CD4-positive, CD25-positive, alpha-beta regulatory T cell (primary cell): ENCODE measurements at regions not wholly inside any gene's neighbourhood (a gene's known extent, or its start where the extent isn't known, plus 50 kb on each side); places are given as distances from the start of the nearest gene placed in this dataset.

Experiments
- ATAC-seq, 2 donors: fragments of 150-1000 bp; cut with Tn5 transposase; one replicate each; pipeline ENCODE4 v1.10.0; 2021; ENCODE audit warnings: low read depth in 2 of 2, moderate number of reproducible peaks in 2 of 2, moderate library complexity in 1 of 2
- DNase-seq, 3 donors: peaks; one replicate each; pipeline versions ENCODE4 v3.0.0 to v3.0.0-alpha.2; 2012 to 2022; ENCODE audit warnings: mixed read lengths in 1 of 3
- H3K27ac ChIP-seq: one replicate; pipeline ENCODE4 v1.7.0; 2013; ENCODE audit warnings: mild to moderate bottlenecking, low read length; ENCODE audit not compliant: insufficient read depth, poor library complexity, severe bottlenecking
- H3K27me3 ChIP-seq: one replicate; pipeline ENCODE4 v1.7.0; 2013; ENCODE audit warnings: low read length; ENCODE audit not compliant: control insufficient read depth, insufficient read depth
- H3K36me3 ChIP-seq: one replicate; pipeline ENCODE4 v1.7.0; 2013; ENCODE audit warnings: mild to moderate bottlenecking, low read length, moderate library complexity; ENCODE audit not compliant: control insufficient read depth, insufficient read depth
- H3K4me1 ChIP-seq: 2 replicates; pipeline ENCODE4 v1.7.0; 2013; ENCODE audit warnings: mild to moderate bottlenecking, low read length; ENCODE audit not compliant: insufficient read depth, control insufficient read depth, poor library complexity, severe bottlenecking
- H3K4me3 ChIP-seq: one replicate; pipeline ENCODE4 v1.7.0; 2013; ENCODE audit warnings: low read depth, mild to moderate bottlenecking, low read length, moderate library complexity
- H3K9me3 ChIP-seq, 2 experiments: 1 replicate in 1 of 2; 2 replicates in 1 of 2; pipeline ENCODE4 v1.7.0; 2013; ENCODE audit warnings: low read length in 2 of 2, mild to moderate bottlenecking in 1 of 2, moderate library complexity in 1 of 2; ENCODE audit not compliant: control insufficient read depth in 2 of 2
- H3K27ac Mint-ChIP-seq, 3 donors: one replicate each; pipeline ENCODE4 v1.8.0; 2020 to 2022; ENCODE audit warnings: mild to moderate bottlenecking in 3 of 3, mixed read lengths in 3 of 3, moderate library complexity in 2 of 3
- H3K27me3 Mint-ChIP-seq: one replicate; pipeline ENCODE4 v1.8.0; 2022; ENCODE audit warnings: mild to moderate bottlenecking, mixed read lengths
- H3K36me3 Mint-ChIP-seq: one replicate; pipeline ENCODE4 v1.8.0; 2020; ENCODE audit warnings: mixed read lengths
- H3K4me1 Mint-ChIP-seq, 4 donors: one replicate each; pipeline ENCODE4 v1.8.0; 2020 to 2022; ENCODE audit warnings: mixed read lengths in 4 of 4, mild to moderate bottlenecking in 1 of 4
- H3K4me3 Mint-ChIP-seq, 4 donors: one replicate each; pipeline ENCODE4 v1.8.0; 2020 to 2022; ENCODE audit warnings: mild to moderate bottlenecking in 4 of 4, mixed read lengths in 4 of 4, moderate library complexity in 3 of 4
- H3K9me3 Mint-ChIP-seq, 7 donors: one replicate each; pipeline ENCODE4 v1.8.0; 2020 to 2022; ENCODE audit warnings: mixed read lengths in 7 of 7, mild to moderate bottlenecking in 3 of 7, moderate library complexity in 2 of 7

DNA sequence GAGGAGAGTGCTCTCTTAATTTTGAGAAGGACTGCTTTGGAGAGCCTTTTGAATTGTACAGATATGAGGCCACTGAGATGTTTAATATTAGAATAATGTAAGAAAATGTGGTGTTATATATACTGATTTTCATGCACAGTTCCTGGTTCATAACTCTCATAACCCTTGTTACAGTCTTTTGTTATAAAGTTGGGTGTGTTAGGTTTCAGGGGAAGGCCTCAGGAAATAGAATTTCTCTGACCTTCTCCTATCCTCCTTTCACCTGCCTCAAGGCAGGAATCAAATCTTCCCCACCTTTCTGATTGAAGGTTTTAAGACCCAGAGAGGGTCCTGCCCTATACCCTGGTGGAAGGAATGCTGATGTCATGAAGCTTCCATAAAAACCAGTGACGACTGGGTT is 245.9 kb downstream of the NSUN3 start:
- Histone ChIP-seq H3K27ac (no peak overlapping the region), H3K36me3 (no peaks in the 10 kb centered on the region), H3K27me3 (no peaks in the 10 kb centered on the region), H3K9me3 (no peaks in the 10 kb centered on the region), H3K4me3 (no peak overlapping the region), H3K4me1 (no peaks in the 10 kb centered on the region)
- ATAC-seq (no peak), DNase-seq (no peak)
- no peaks in the 10 kb centered on the region for H3K36me3 Mint-ChIP-seq
- no peak overlapping the region for H3K27ac Mint-ChIP-seq
- H3K4me3 Mint-ChIP-seq, result no peak overlapping the region
- no peaks in the 10 kb centered on the region for H3K27me3 Mint-ChIP-seq
- H3K9me3 Mint-ChIP-seq, result peaks cover 0 to 4% (median 0%) of the 10 kb centered on the region in 7 donors
- H3K4me1 Mint-ChIP-seq, result no peaks in the 10 kb centered on the region

DNA sequence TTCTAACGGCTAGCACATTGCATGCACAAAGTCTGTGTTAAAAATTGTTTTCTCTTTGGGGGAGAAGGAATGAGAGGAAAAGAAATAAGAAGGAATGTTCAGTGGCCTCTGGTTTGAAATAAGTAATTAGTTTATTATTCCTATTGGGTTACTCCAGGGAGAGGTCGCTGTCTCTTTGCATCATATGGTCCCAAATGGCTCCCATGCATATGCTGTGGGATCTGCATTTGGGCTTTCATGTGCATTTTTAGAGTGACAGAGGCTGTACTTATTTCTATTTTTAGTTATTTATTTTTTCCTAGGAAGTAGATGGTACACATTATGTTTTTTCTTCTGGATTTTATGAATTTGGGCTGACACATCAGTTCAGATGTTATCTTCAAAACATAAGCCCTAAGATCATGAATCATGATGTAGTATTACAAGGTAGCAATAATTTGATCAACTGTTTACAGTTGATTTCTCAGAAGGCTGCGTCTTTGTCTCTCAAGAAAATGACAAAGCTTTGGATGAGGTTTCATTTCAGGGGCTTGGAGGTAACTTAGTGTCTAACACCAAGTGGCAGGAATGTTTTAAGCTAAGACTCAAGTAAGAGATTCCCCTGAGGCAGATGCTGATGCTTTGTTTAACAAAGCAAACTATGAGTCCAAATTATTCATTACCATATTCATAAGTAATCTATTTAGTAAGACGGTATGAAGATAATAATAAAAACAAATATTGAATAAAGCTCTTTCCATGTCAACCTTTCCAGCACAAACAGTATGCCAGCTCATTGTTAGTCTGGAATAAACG is 247.7 kb downstream of the NSUN3 start:
- no peak for DNase-seq
- H3K4me1 ChIP-seq, result no peaks in the 10 kb centered on the region
- Mint-ChIP-seq H3K27ac (no peak overlapping the region), H3K4me3 (no peak overlapping the region), H3K4me1 (no peaks in the 10 kb centered on the region), H3K27me3 (no peaks in the 10 kb centered on the region), H3K9me3 (peaks cover 0 to 4% (median 0%) of the 10 kb centered on the region in 7 donors), H3K36me3 (no peaks in the 10 kb centered on the region)
- ATAC-seq, result no peak
- H3K36me3 ChIP-seq, result no peaks in the 10 kb centered on the region
- H3K27ac ChIP-seq, result no peak overlapping the region
- no peaks in the 10 kb centered on the region for H3K9me3 ChIP-seq
- no peak overlapping the region for H3K4me3 ChIP-seq
- H3K27me3 ChIP-seq, result no peaks in the 10 kb centered on the region

DNA sequence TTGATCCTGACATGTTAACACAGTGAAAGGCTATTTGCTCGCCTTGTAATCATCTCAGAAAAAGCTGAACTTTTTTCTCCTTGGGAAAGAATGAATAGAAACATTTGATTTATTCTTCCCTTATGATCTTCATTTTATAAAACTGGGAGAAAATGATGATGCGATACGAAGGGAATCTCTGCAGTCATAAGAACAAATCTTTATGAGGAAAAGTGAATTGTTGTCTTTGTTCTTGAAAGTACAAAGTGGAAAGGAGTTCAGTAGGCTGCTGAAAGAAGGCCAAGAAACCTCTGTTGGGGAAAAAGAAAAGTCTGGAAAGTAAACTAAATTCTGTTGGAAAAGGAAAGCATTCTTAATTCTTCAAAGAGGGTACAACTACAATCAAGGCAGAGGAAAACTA is 248.8 kb downstream of the NSUN3 start:
- H3K36me3 Mint-ChIP-seq, result no peaks in the 10 kb centered on the region

GRCh38 chr3:94314218-94314883 is 251.5 kb downstream of the NSUN3 start:
- Histone ChIP-seq H3K36me3 (no peaks in the 10 kb centered on the region), H3K27ac (no peak overlapping the region), H3K27me3 (no peaks in the 10 kb centered on the region), H3K9me3 (no peaks in the 10 kb centered on the region), H3K4me1 (no peaks in the 10 kb centered on the region), H3K4me3 (no peak overlapping the region)
- Mint-ChIP-seq H3K36me3 (no peaks in the 10 kb centered on the region), H3K27me3 (no peaks in the 10 kb centered on the region), H3K4me3 (no peak overlapping the region), H3K27ac (no peak overlapping the region), H3K4me1 (no peaks in the 10 kb centered on the region), H3K9me3 (peaks cover 0 to 5% (median under 1%) of the 10 kb centered on the region in 7 donors)
- ATAC-seq, result no peak
- no peak for DNase-seq

More for the DNA sequence above, 248.8 kb downstream of the NSUN3 start:
- no peaks in the 10 kb centered on the region for H3K27me3 ChIP-seq
- no peak for ATAC-seq
- no peaks in the 10 kb centered on the region for H3K36me3 ChIP-seq
- no peaks in the 10 kb centered on the region for H3K9me3 ChIP-seq
- no peaks in the 10 kb centered on the region for H3K4me1 ChIP-seq
- no peak for DNase-seq
- H3K27ac ChIP-seq, result no peak overlapping the region
- H3K27me3 Mint-ChIP-seq, result no peaks in the 10 kb centered on the region
- no peak overlapping the region for H3K4me3 Mint-ChIP-seq
- H3K4me1 Mint-ChIP-seq, result no peaks in the 10 kb centered on the region
- peaks cover 0 to 4% (median 0%) of the 10 kb centered on the region in 7 donors for H3K9me3 Mint-ChIP-seq
- no peak overlapping the region for H3K4me3 ChIP-seq
- no peak overlapping the region for H3K27ac Mint-ChIP-seq

- Mint-ChIP-seq H3K36me3 (no peaks in the 10 kb centered on the region), H3K27me3 (no peaks in the 10 kb centered on the region), H3K9me3 (peaks cover 0 to 15% (median 4%) of the 10 kb centered on the region in 7 donors), H3K4me1 (no peaks in the 10 kb centered on the region), H3K27ac (no peak overlapping the region), H3K4me3 (no peak overlapping the region)
- Histone ChIP-seq H3K27ac (no peak overlapping the region), H3K4me3 (no peak overlapping the region), H3K4me1 (no peaks in the 10 kb centered on the region), H3K27me3 (no peaks in the 10 kb centered on the region), H3K36me3 (no peaks in the 10 kb centered on the region), H3K9me3 (no peaks in the 10 kb centered on the region)
- ATAC-seq (no peak), DNase-seq (no peak)
Observed at GRCh38 chr3:94317017-94317416, 254.2 kb downstream of the NSUN3 start.

GRCh38 chr3:94323596-94323995 is 260.7 kb downstream of the NSUN3 start:
- H3K36me3 ChIP-seq, result no peaks in the 10 kb centered on the region
- H3K27ac Mint-ChIP-seq, result no peak overlapping the region
- no peaks in the 10 kb centered on the region for H3K27me3 ChIP-seq
- H3K4me1 Mint-ChIP-seq, result no peaks in the 10 kb centered on the region
- H3K9me3 Mint-ChIP-seq, result peaks cover 0 to 19% (median 9%) of the 10 kb centered on the region in 7 donors
- H3K9me3 ChIP-seq, result no peaks in the 10 kb centered on the region
- ATAC-seq (no peak), DNase-seq (no peak)
- no peak overlapping the region for H3K4me3 ChIP-seq
- H3K36me3 Mint-ChIP-seq, result no peaks in the 10 kb centered on the region
- H3K27ac ChIP-seq, result no peak overlapping the region
- H3K4me3 Mint-ChIP-seq, result no peak overlapping the region
- no peaks in the 10 kb centered on the region for H3K27me3 Mint-ChIP-seq
- H3K4me1 ChIP-seq, result no peaks in the 10 kb centered on the region

DNA sequence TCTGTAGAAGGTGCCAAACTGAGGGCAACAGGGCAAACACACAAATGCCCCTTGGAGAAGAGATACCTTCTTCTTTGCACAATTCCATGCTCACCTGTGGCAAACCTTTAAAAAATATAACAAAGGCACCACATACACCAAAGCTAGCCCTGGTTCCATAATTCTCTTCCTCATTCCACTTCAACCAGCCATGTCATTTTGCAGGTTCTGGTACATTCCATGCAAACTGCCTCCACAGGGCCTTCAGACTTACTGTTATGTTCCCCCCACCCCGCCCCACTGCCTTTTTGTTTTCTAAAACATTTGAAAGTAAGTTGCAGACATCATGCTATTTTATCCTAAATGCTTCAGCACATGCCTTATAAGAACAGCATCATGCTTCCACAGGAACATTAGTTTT is 269.0 kb downstream of the NSUN3 start:
- ATAC-seq, result no peak
- Histone ChIP-seq H3K4me3 (no peak overlapping the region), H3K27ac (no peak overlapping the region), H3K27me3 (no peaks in the 10 kb centered on the region), H3K36me3 (no peaks in the 10 kb centered on the region), H3K4me1 (no peaks in the 10 kb centered on the region), H3K9me3 (no peaks in the 10 kb centered on the region)
- no peak overlapping the region for H3K4me3 Mint-ChIP-seq
- no peak for DNase-seq
- H3K27me3 Mint-ChIP-seq, result no peaks in the 10 kb centered on the region
- H3K36me3 Mint-ChIP-seq, result no peaks in the 10 kb centered on the region
- peaks cover 0 to 6% (median 1%) of the 10 kb centered on the region in 7 donors for H3K9me3 Mint-ChIP-seq
- H3K27ac Mint-ChIP-seq, result no peak overlapping the region
- no peaks in the 10 kb centered on the region for H3K4me1 Mint-ChIP-seq
